Endothelial cell of umbilical vein (primary cell): ENCODE measurements at regions not wholly inside any gene's neighbourhood (a gene's known extent, or its start where the extent isn't known, plus 50 kb on each side); places are given as distances from the start of the nearest gene placed in this dataset.

Experiments
- BruUV-seq: library from RNA; stranded (reverse); fragments of 400-500 nt; replicated peaks from 2 replicates; lab custom pipeline; 2021; lab: Mats Ljungman, UMichigan
- CTCF ChIA-PET: fragments of 300-600, 350-600 bp; sonication (Branson Sonifier 250); formaldehyde crosslinking; loops from one replicate; lab custom pipeline; 2021; ENCODE audit warnings: antibody characterized with exemption, inconsistent platforms; lab: Charles Lee
- POLR2A ChIA-PET: fragments of 300-600, 350-600 bp; sonication (Branson Sonifier 250); formaldehyde crosslinking; loops from one replicate; lab custom pipeline; 2021; ENCODE audit warnings: antibody characterized with exemption, inconsistent platforms; lab: Charles Lee
- DNase-seq: peaks from one replicate; pipeline ENCODE4 v3.0.0-alpha.2; 2011; ENCODE audit warnings: low read depth, low spot score
- FAIRE-seq: peaks from 2 replicates; lab custom pipeline; 2011; peaks lifted over from hg19 to GRCh38; lab: Jason Lieb, UNC
- H2AFZ ChIP-seq: 2 replicates; pipeline ENCODE4 v1.6.0; 2012; ENCODE audit warnings: low read depth, low read length, control low read depth, inconsistent platforms
- H3K27ac ChIP-seq: 2 replicates; pipeline ENCODE4 v1.5.1; 2011; ENCODE audit warnings: low read depth, mild to moderate bottlenecking, control low read depth, low read length, moderate library complexity; ENCODE audit not compliant: insufficient read depth
- H3K27me3 ChIP-seq, 2 experiments: 2 replicates each; pipeline versions ENCODE4 v1.6.0 to v1.6.1; 2011; ENCODE audit warnings: low read length in 2 of 2, mixed read lengths in 1 of 2; ENCODE audit not compliant: control insufficient read depth in 2 of 2, insufficient read depth in 2 of 2
- H3K36me3 ChIP-seq, 2 experiments: 2 replicates in 1 of 2; 3 replicates in 1 of 2; pipeline ENCODE4 v1.5.1; 2011; ENCODE audit warnings: low read length in 2 of 2, mild to moderate bottlenecking in 1 of 2, moderate library complexity in 1 of 2; ENCODE audit not compliant: control insufficient read depth in 2 of 2, insufficient read depth in 2 of 2; ENCODE audit errors: extremely low read depth in 1 of 2
- H3K4me1 ChIP-seq: 3 replicates; pipeline ENCODE4 v1.5.1; 2011; ENCODE audit warnings: mild to moderate bottlenecking, low read length; ENCODE audit not compliant: control insufficient read depth, insufficient read depth; ENCODE audit errors: extremely low read depth
- H3K4me2 ChIP-seq: 2 replicates; pipeline ENCODE4 v1.6.1; 2011; ENCODE audit warnings: low read length, control low read depth, mixed read lengths; ENCODE audit not compliant: insufficient read depth
- H3K4me3 ChIP-seq, 3 experiments: fragments of 200-600 bp in 1 of 3; sonication (generic), shearing (Covaris generic) in 1 of 3; replicated peaks in 1 of 3; 2 replicates each; pipeline ENCODE4 v1.5.1; 2011 to 2016; ENCODE audit warnings: control low read depth in 3 of 3, low read length in 3 of 3, mild to moderate bottlenecking in 2 of 3, inconsistent platforms in 1 of 3, low read depth in 1 of 3, moderate library complexity in 1 of 3; ENCODE audit not compliant: insufficient read depth in 1 of 3
- H3K79me2 ChIP-seq: 2 replicates; pipeline ENCODE4 v1.6.0; 2012; ENCODE audit warnings: low read length, inconsistent platforms; ENCODE audit not compliant: control insufficient read depth, insufficient read depth
- H3K9ac ChIP-seq: replicated peaks from 2 replicates; pipeline ENCODE3; 2011; ENCODE audit warnings: low read length, control low read depth; ENCODE audit not compliant: insufficient read depth; ENCODE audit errors: extremely low read depth
- H3K9me1 ChIP-seq: replicated peaks from 3 replicates; pipeline ENCODE4 v1.6.0; 2011; ENCODE audit warnings: mild to moderate bottlenecking, low read length; ENCODE audit not compliant: control insufficient read depth, insufficient read depth; ENCODE audit errors: extremely low read depth
- H3K9me3 ChIP-seq: replicated peaks from 2 replicates; pipeline ENCODE4 v1.5.1; 2012; ENCODE audit warnings: low read length, inconsistent platforms; ENCODE audit not compliant: control insufficient read depth, insufficient read depth
- H4K20me1 ChIP-seq: replicated peaks from 2 replicates; pipeline ENCODE3; 2011; ENCODE audit warnings: mild to moderate bottlenecking, low read length; ENCODE audit not compliant: control insufficient read depth, insufficient read depth; ENCODE audit errors: extremely low read depth
- EZH2 ChIP-seq: IDR thresholded peaks from 2 replicates; pipeline ENCODE4 v1.6.1; 2012; ENCODE audit warnings: borderline replicate concordance, low read depth, mild to moderate bottlenecking, moderate library complexity, low read length, inconsistent platforms; ENCODE audit not compliant: severe bottlenecking
- FOS ChIP-seq: IDR thresholded peaks from 2 replicates; pipeline ENCODE4 v1.6.1; 2011; ENCODE audit warnings: mild to moderate bottlenecking, low read length, moderate library complexity, borderline replicate concordance; ENCODE audit not compliant: insufficient read depth
- GATA2 ChIP-seq: IDR thresholded peaks from 2 replicates; pipeline ENCODE4 v1.7.0; 2011; ENCODE audit warnings: low read depth, mild to moderate bottlenecking, moderate library complexity, mixed read lengths, low read length; ENCODE audit not compliant: insufficient read length, insufficient read depth
- JUN ChIP-seq: IDR thresholded peaks from 2 replicates; pipeline ENCODE4 v1.6.1; 2011; ENCODE audit warnings: borderline replicate concordance, low read depth; ENCODE audit not compliant: insufficient read length, insufficient read depth
- MYC ChIP-seq: IDR thresholded peaks from one replicate; pipeline ENCODE4 v1.6.1; 2011; ENCODE audit warnings: mild to moderate bottlenecking, low read depth, low read length
- POLR2A ChIP-seq: IDR thresholded peaks from 2 replicates; pipeline ENCODE4 v1.6.1; 2012; ENCODE audit warnings: low read depth, mild to moderate bottlenecking, control low read depth, low read length
- POLR2AphosphoS5 ChIP-seq: IDR thresholded peaks from 2 replicates; pipeline ENCODE4 v1.6.1; 2012; ENCODE audit warnings: low read depth, mild to moderate bottlenecking, control low read depth, low read length, moderate library complexity; ENCODE audit not compliant: insufficient read depth
- dilution Hi-C: fragments of 300-500 bp; cut with MboI; formaldehyde crosslinking; loops from one replicate; pipeline ENCODE4 v1.15.0; 2019; ENCODE audit warnings: low sequenced_read_pairs; ENCODE audit not compliant: extremely low pct_ligation_motif_present
- intact Hi-C: fragments of 100-400 bp; cut with micrococcal nuclease; formaldehyde crosslinking; loops from one replicate; pipeline ENCODE4 v1.10.0; 2022
- TF ChIP-seq, protein P1 (sequence below), 2 donors: IDR thresholded peaks; 1 replicate in 1 of 2; 2 replicates in 1 of 2; pipeline ENCODE4 v1.5.1; 2011; ENCODE audit warnings: low read length in 2 of 2, mild to moderate bottlenecking in 2 of 2, moderate library complexity in 2 of 2, control low read depth in 1 of 2, inconsistent platforms in 1 of 2, low read depth in 1 of 2; ENCODE audit not compliant: insufficient read depth in 1 of 2; ENCODE audit errors: extremely low read depth in 1 of 2
- TF ChIP-seq, protein P2 (sequence below): IDR thresholded peaks from 2 replicates; pipeline ENCODE4 v1.6.1; 2011; ENCODE audit not compliant: insufficient read depth, insufficient read length

DNA sequence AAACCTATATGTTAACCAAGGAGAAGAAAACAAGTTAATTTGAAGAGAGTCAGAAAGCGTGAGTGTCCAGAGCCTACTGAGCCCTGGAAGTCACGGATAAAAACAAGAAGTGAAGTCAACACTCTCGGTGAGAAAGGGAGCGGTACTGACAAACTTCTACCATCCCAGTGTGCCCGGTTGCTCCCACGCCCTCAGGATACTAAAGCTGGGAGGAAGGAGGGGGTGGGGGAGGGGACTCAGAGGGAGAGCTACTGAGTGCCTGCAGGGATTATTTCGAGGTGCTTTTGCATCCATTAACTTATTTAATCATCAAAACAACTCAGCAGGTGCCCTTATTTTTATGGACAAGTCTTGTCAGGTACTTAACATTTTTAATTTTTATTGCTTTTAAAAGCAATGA is 166.2 kb downstream of the ZIC5 start:
- Histone ChIP-seq H3K27ac (no peak overlapping the region), H2AFZ (no peak overlapping the region), H3K36me3 (no peaks in the 10 kb centered on the region), H3K27me3 (no peaks in the 10 kb centered on the region), H3K9ac (no peak overlapping the region), H3K4me1 (no peaks in the 10 kb centered on the region), H3K4me3 (no peak overlapping the region), H3K79me2 (no peaks in the 10 kb centered on the region), H3K4me2 (no peak overlapping the region), H3K9me1 (no peaks in the 10 kb centered on the region), H3K9me3 (no peaks in the 10 kb centered on the region), H4K20me1 (no peaks in the 10 kb centered on the region)
- ChIA-PET POLR2A (no interaction called here), CTCF (no interaction called here)
- intact Hi-C loops, result no loop called here
- no peak for DNase-seq
- dilution Hi-C loops, result no loop called here
- no peak for FAIRE-seq
- TF ChIP-seq JUN, result no peak
- TF ChIP-seq GATA2, result no peak
- TF ChIP-seq FOS, result no peak
- no peak for TF ChIP-seq POLR2A
- no peak for TF ChIP-seq MYC
- TF ChIP-seq POLR2AphosphoS5, result no peak
- TF ChIP-seq, protein P1, sequence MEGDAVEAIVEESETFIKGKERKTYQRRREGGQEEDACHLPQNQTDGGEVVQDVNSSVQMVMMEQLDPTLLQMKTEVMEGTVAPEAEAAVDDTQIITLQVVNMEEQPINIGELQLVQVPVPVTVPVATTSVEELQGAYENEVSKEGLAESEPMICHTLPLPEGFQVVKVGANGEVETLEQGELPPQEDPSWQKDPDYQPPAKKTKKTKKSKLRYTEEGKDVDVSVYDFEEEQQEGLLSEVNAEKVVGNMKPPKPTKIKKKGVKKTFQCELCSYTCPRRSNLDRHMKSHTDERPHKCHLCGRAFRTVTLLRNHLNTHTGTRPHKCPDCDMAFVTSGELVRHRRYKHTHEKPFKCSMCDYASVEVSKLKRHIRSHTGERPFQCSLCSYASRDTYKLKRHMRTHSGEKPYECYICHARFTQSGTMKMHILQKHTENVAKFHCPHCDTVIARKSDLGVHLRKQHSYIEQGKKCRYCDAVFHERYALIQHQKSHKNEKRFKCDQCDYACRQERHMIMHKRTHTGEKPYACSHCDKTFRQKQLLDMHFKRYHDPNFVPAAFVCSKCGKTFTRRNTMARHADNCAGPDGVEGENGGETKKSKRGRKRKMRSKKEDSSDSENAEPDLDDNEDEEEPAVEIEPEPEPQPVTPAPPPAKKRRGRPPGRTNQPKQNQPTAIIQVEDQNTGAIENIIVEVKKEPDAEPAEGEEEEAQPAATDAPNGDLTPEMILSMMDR (IDR thresholded peaks at IDR 0.05; ENCODE audit: extremely low read depth in 1 of 2, insufficient read depth in 1 of 2, low read depth in 1 of 2, low read length in 2 of 2), result no peak
- TF ChIP-seq, protein P2, sequence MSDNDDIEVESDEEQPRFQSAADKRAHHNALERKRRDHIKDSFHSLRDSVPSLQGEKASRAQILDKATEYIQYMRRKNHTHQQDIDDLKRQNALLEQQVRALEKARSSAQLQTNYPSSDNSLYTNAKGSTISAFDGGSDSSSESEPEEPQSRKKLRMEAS, result no peak
- TF ChIP-seq EZH2, result no peak
- no TSS peak for BruUV-seq
